ENCODE measurements at regions not wholly inside any gene's neighbourhood (a gene's known extent, or its start where the extent isn't known, plus 50 kb on each side); places are given as distances from the start of the nearest gene placed in this dataset.

GRCh38 chr15:35663956-35664355 is 118.0 kb upstream of the DPH6 start:
- DNase-seq = no peak

- no peak for DNase-seq
Measured at GRCh38 chr15:35665896-35666536, 120.1 kb upstream of the DPH6 start.

GRCh38 chr15:35667908-35668307 is 121.9 kb upstream of the DPH6 start:
- DNase-seq = no peak

GRCh38 chr15:35669021-35669420 is 123.1 kb upstream of the DPH6 start:
- DNase-seq = no peak

GRCh38 chr15:35669432-35670045 is 123.6 kb upstream of the DPH6 start:
- no peak for DNase-seq

GRCh38 chr15:35671197-35671596 is 125.2 kb upstream of the DPH6 start:
- no peak for DNase-seq

GRCh38 chr15:35671981-35672380 is 126.0 kb upstream of the DPH6 start:
- DNase-seq = no peak

- DNase-seq = no peak
Measured at GRCh38 chr15:35673093-35673684, 127.2 kb upstream of the DPH6 start.

GRCh38 chr15:35674873-35675781 is 129.2 kb upstream of the DPH6 start:
- no peak for DNase-seq

- no peak for DNase-seq
Measured at GRCh38 chr15:35678774-35679173, 132.8 kb upstream of the DPH6 start.

- no peak for DNase-seq
Measured at GRCh38 chr15:35679186-35679585, 133.2 kb upstream of the DPH6 start.

- DNase-seq = no peak
Measured at GRCh38 chr15:35680951-35681350, 135.0 kb upstream of the DPH6 start.

GRCh38 chr15:35686347-35686746 is 140.4 kb upstream of the DPH6 start:
- no peak for DNase-seq

GRCh38 chr15:35689266-35689665 is 143.3 kb upstream of the DPH6 start:
- DNase-seq = no peak

- DNase-seq = no peak
Measured at GRCh38 chr15:35690089-35690488, 144.1 kb upstream of the DPH6 start.

GRCh38 chr15:35690698-35691116 is 144.7 kb upstream of the DPH6 start:
- peak; percentile 4 to 59 for DNase-seq

GRCh38 chr15:35691173-35691761 is 145.3 kb upstream of the DPH6 start:
- DNase-seq = peak in 1 of 2 donors; percentile 3

GRCh38 chr15:35691891-35692867 is 146.2 kb upstream of the DPH6 start:
- DNase-seq = no peak

- no peak for DNase-seq
Measured at GRCh38 chr15:35693286-35693685, 147.3 kb upstream of the DPH6 start.

- no peak for DNase-seq
Measured at GRCh38 chr15:35693886-35694285, 147.9 kb upstream of the DPH6 start.

GRCh38 chr15:35695003-35695402 is 149.0 kb upstream of the DPH6 start:
- DNase-seq = no peak

GRCh38 chr15:35696767-35697231 is 150.8 kb upstream of the DPH6 start:
- DNase-seq = no peak
